NCI-H146 treated with DMSO at 0.1 percent for 48 hours (cell line): ENCODE measurements at regions not wholly inside any gene's neighbourhood (a gene's known extent, or its start where the extent isn't known, plus 50 kb on each side); places are given as distances from the start of the nearest gene placed in this dataset.

Experiments
- DNase-seq: peaks from one replicate; lab custom pipeline; 2025; ENCODE audit not compliant: unreplicated experiment; lab: John Stamatoyannopoulos, UW

DNA sequence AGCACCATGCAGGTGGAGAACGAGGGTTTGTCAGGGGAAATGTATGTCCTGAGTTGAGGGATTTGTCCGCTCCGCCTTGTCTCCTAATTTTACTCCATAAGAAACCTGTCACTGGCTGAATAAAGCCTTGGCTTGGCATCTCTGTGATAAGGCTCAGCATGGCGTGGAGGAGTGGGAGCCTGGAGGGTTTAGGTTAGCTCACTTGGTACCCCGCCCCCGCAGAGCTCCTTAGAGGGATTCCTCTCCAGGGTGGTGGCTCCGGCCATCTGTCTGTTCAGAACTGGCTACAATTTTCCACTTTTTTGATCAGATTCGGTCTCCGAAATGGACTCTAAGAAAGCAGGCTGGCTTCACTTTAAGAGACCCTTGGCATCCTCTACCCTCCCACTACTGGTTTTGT lies 192.2 kb upstream of the SYNDIG1 start:
- DNase-seq, result no peak

GRCh38 chr20:24275946-24276705 lies 193.3 kb upstream of the SYNDIG1 start:
- no peak for DNase-seq

GRCh38 chr20:24273251-24273650 lies 196.2 kb upstream of the SYNDIG1 start:
- DNase-seq, result no peak

DNA sequence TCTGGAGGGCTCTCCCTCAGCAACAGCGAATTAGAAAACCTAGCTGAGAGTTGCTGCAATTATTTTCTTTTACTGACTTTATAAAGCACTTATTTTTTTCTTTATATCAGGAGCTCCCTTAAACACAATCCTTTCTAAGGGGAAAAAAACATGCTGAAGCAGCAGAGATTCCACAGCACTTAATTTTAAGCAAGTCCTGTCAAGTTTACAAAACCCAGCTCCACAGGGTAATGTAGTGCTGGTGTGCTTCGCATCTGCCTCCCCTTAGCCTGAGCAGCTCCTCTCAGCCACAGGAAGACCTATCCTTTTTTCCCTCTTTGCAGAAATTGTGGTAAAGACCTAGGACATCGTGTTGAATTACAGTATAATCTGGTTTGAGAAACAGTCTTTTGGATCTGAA lies 208.1 kb upstream of the SYNDIG1 start:
- no peak for DNase-seq

DNA sequence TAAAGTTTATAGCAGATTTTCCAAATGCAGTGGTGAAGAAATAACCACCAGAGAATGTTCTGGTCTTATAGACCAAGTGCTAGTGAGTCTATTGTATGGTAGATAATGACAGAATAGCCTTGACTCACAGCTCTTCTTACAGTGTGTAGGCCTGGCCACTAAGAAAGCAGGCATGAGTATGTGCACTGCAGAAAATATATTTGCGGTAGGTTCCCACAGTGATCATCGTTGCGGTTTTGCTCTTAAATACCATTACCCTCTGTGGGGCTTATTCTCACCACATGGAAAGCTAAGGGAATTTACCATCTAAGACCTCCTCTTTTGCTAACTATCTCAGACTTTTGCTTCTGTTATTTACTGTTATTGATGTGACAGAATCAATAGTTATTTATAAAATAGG lies 212.3 kb upstream of the SYNDIG1 start:
- DNase-seq, result no peak

DNA sequence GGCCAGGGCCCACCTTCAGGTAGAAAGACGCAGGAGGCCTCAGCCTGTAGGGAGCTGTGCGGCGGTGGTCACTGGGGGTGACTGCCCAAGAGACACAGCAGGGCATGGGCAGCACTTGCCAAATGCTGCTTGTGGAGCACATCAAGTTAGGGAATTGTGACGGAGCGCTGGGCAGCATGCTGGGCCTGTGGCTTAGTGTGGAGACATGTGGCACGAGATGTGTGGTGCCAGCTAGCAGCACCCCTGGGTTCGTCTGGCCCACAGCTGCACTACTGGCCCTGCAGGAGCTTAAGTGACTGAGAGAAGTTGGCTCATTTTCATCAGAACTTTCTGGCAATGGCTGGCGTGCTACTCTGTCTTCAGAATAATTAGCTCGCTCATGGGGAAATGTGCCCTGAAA lies 213.1 kb upstream of the SYNDIG1 start:
- no peak for DNase-seq

- no peak for DNase-seq
These were observed 214.9 kb upstream of the SYNDIG1 start for GRCh38 chr20:24254480-24254879.

DNA sequence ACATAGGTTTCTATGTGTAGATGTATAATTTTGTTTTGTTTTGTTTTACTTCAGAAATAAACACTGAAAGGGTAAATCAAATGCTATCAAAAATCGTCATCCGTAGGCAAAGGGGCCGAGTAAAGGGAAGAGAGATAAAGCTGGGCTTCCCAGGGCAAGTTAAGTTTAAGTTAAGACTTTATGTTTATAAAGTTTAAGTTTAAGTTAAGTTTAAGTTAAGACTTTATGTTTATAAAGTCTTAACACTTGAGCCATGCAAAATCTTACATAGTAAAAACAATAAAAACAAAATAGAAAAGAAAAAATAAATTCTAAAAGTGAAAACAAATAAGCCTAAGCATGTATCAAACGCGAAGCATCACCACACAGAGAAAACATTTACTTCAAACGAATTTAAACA lies 216.1 kb upstream of the SYNDIG1 start:
- DNase-seq, result no peak

- no peak for DNase-seq
These were observed 224.3 kb upstream of the SYNDIG1 start for GRCh38 chr20:24245094-24245493.

GRCh38 chr20:24242763-24243162 lies 226.7 kb upstream of the SYNDIG1 start:
- DNase-seq, result no peak

DNA sequence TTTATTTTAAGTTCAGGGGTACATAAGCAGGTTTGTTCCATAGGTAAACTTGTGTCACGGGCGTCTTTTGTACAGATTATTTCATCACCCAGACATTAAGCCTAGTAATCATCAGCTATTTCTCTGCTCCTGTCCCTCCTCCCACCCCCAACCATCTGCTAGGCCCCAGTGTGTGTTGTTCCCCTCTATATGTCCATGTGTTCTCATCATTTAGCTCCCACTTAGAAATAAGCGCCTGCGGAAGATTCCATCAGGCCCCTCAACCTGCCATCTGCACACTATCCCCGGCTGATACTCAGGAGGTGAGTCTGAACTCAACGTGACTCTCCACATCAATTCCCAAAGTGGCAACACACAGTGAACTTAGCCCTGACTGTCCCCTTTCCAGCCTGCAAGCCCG lies 228.0 kb upstream of the SYNDIG1 start:
- no peak for DNase-seq

DNA sequence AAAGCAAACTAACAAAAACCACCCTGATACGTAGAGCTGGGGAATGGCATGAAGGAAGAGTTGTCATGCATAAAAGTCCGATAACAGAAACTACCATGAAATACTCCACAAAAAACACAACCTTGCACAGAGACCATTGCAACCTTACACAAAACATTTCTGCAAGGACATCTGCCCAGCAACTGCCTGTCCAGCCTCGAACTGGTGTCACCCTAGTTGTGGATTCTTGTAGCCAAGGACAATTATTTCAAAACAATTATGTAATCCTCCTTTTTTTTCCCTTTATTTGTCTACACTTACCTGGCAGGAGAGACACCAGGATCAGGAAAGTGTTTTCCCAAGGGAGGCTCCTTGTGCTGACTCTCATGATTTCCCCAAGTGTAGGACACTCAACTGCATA lies 232.5 kb upstream of the SYNDIG1 start:
- DNase-seq, result no peak

- DNase-seq, result no peak
These were observed 233.2 kb upstream of the SYNDIG1 start for GRCh38 chr20:24236201-24236600.

DNA sequence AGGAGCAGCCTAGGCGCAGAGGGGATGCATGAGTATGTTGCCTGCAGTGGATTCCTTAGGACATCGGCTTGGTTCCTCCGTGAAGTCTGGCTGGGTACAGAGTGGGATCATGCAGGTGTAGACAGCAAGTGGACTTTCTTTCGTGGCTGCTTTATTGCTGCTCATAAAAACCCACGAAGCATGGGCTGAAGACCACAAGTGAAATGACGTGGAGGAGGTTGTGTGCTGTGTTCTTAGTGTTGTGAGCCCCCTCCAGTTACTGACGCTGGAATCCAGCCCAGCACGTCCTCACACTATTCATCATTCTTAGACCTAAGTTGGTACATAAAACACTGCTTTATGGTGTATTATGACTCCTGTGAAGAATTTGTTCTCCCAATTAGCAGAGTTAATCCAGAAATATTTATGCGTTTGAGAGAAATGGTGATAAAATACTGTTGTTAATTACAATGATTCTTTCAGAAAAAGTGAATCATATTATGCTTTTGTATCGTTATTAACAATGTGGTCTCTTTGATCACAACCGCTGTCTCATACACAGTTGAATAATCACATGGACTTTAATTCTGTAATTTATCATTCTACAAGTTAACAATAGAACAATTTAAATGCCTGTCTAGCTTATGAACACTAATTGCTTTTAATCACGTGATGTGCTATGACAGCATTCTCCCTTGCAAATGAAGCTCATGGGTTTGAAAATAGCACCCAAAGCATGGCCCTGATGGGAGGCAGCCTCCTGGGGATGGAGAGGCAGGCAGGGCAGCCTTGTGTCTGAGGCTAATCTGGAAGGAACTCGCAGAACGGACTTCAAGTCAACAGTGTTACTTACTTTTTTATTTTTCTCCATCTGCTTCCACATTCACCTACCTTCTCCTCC lies 233.9 kb upstream of the SYNDIG1 start:
- DNase-seq, result no peak

DNA sequence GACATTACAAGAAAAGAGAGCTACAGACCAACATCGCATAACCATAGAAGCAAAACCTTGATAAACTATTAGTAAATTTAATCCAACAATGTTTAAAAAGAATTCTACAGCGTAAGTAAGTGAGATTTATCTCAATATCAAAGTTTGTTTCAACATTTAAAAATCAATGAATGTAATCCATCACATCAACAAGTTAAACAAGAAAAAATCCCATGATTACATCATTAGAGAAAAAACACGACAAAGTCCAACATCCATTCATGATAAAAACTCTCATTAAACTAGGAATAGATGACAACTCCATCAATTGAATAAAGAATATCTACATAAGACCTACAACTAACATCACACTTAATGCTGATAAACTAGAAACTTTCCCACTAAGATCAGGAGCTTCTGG lies 239.0 kb upstream of the GGTLC1 start:
- DNase-seq, result no peak

GRCh38 chr20:24212494-24212893 lies 223.9 kb upstream of the GGTLC1 start:
- DNase-seq, result no peak

GRCh38 chr20:24211972-24212371 lies 223.4 kb upstream of the GGTLC1 start:
- no peak for DNase-seq

GRCh38 chr20:24210356-24210755 lies 221.8 kb upstream of the GGTLC1 start:
- no peak for DNase-seq

GRCh38 chr20:24208652-24209051 lies 220.1 kb upstream of the GGTLC1 start:
- no peak for DNase-seq

DNA sequence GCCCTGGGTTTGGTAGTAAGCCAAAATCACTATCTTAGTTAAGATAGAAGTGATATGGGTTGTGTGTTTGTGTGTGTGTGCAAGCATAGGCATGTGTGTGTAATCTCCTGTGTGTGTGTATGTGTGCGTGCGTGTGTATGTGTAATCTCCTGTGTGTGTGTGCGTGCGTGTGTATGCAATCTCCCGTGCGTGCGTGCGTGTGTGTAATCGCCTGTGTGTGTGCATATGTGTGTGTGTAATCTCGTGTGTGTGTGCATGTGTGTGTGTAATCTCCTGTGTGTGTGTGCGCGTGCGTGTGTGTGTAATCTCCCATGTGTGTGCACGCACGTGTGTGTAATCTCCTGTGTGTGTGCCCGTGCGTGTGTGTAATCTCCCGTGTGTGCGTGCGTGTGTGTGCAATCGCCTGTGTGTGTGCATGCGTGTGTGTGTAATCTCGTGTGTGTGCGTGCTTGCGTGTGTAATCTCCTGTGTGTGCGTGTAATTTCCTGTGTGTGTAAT lies 219.3 kb upstream of the GGTLC1 start:
- DNase-seq, result no peak

DNA sequence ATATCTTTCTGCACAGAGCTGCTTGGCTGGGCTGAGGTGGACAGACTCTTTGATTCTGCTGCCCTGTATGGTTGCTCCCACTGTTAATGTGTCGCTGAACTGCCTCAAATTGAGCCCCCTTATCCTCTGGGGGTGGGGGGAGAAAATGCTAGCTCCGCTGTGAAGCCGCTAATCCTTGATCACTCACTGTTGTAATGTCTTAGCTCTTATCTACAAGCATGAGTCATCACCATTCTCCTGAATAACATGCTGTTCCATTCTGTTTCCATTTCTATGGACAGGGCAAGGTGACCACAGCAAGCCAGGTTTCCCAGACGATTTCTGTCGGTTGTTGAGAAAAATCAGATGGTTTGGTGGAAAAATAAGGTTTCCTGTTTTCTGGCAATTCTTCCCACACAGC lies 218.4 kb upstream of the GGTLC1 start:
- no peak for DNase-seq

GRCh38 chr20:24203526-24204183 lies 215.1 kb upstream of the GGTLC1 start:
- DNase-seq, result no peak
